Right atrium auricular region (tissue), 2 donors: ENCODE measurements at regions not wholly inside any gene's neighbourhood (a gene's known extent, or its start where the extent isn't known, plus 50 kb on each side); places are given as distances from the start of the nearest gene placed in this dataset.

Experiments used
- DNase-seq: peaks from one replicate; pipeline ENCODE4 v3.0.0-alpha.2; 2019; ENCODE audit warnings: low spot score
- H3K27ac ChIP-seq, 2 donors: fragments of 200-600 bp; sonication (generic); 1 replicate in 1 of 2; 2 replicates in 1 of 2; pipeline ENCODE4 v1.5.1; 2016 to 2019
- H3K27me3 ChIP-seq, 2 donors: fragments of 200-600 bp; sonication (generic); one replicate each; pipeline versions ENCODE4 v1.5.1 to v1.6.0; 2017 to 2019
- H3K36me3 ChIP-seq: fragments of 200-600 bp; sonication (generic); one replicate; pipeline ENCODE4 v1.5.1; 2016
- H3K4me1 ChIP-seq, 2 donors: fragments of 200-600 bp; sonication (generic); one replicate each; pipeline versions ENCODE4 v1.5.1 to v1.6.0; 2017 to 2019
- H3K4me3 ChIP-seq, 2 donors: fragments of 200-600 bp; sonication (generic); 1 replicate in 1 of 2; 2 replicates in 1 of 2; pipeline ENCODE4 v1.5.1; 2017 to 2019; ENCODE audit warnings: mild to moderate bottlenecking in 1 of 2, moderate library complexity in 1 of 2
- H3K9me3 ChIP-seq, 2 donors: fragments of 200-600 bp; sonication (generic); one replicate each; pipeline ENCODE4 v1.5.1; 2019
- CTCF ChIP-seq, 2 donors: fragments of 200-600 bp; sonication (generic); IDR thresholded peaks; one replicate each; pipeline ENCODE4 v1.5.1; 2019; ENCODE audit warnings: antibody characterized with exemption in 2 of 2

GRCh38 chr10:31152421-31153135, 120.9 kb upstream of the ZNF438 start:
- DNase-seq: no peak
- TF ChIP-seq CTCF (IDR thresholded peaks at IDR 0.05): no peak
- no peaks in the 10 kb centered on the region for H3K9me3 ChIP-seq
- H3K36me3 ChIP-seq: no peaks in the 10 kb centered on the region
- no peak overlapping the region for H3K4me3 ChIP-seq
- peaks cover 0 to 22% of the 10 kb centered on the region in 2 donors for H3K4me1 ChIP-seq
- H3K27ac ChIP-seq: peak overlapping the region in 1 of 2 donors; percentile 16
- no peaks in the 10 kb centered on the region for H3K27me3 ChIP-seq

GRCh38 chr10:31153161-31153560, 121.5 kb upstream of the ZNF438 start:
- no peak for DNase-seq
- no peaks in the 10 kb centered on the region for H3K9me3 ChIP-seq
- peaks cover 0 to 28% of the 10 kb centered on the region in 2 donors for H3K4me1 ChIP-seq
- H3K36me3 ChIP-seq: no peaks in the 10 kb centered on the region
- no peak for TF ChIP-seq CTCF (IDR thresholded peaks at IDR 0.05)
- no peak overlapping the region for H3K4me3 ChIP-seq
- peak overlapping the region in 1 of 2 donors; percentile 16 for H3K27ac ChIP-seq
- no peaks in the 10 kb centered on the region for H3K27me3 ChIP-seq

GRCh38 chr10:31153692-31154091, 122.0 kb upstream of the ZNF438 start:
- no peak overlapping the region for H3K27ac ChIP-seq
- TF ChIP-seq CTCF (IDR thresholded peaks at IDR 0.05): no peak
- H3K36me3 ChIP-seq: no peaks in the 10 kb centered on the region
- no peak overlapping the region for H3K4me3 ChIP-seq
- H3K27me3 ChIP-seq: no peaks in the 10 kb centered on the region
- no peaks in the 10 kb centered on the region for H3K9me3 ChIP-seq
- no peak for DNase-seq
- H3K4me1 ChIP-seq: peaks cover 0 to 30% of the 10 kb centered on the region in 2 donors

- H3K36me3 ChIP-seq: no peaks in the 10 kb centered on the region
- no peak overlapping the region for H3K27ac ChIP-seq
- no peaks in the 10 kb centered on the region for H3K27me3 ChIP-seq
- TF ChIP-seq CTCF (IDR thresholded peaks at IDR 0.05): no peak
- no peak overlapping the region for H3K4me3 ChIP-seq
- DNase-seq: no peak
- H3K4me1 ChIP-seq: peaks cover 0 to 30% of the 10 kb centered on the region in 2 donors
- no peaks in the 10 kb centered on the region for H3K9me3 ChIP-seq
Observed at GRCh38 chr10:31154996-31155395, 123.3 kb upstream of the ZNF438 start.

- Histone ChIP-seq H3K27ac (peak overlapping the region; percentile 63 to 66), H3K4me1 (peaks cover 0 to 27% of the 10 kb centered on the region in 2 donors), H3K27me3 (no peaks in the 10 kb centered on the region), H3K9me3 (no peaks in the 10 kb centered on the region), H3K36me3 (no peaks in the 10 kb centered on the region), H3K4me3 (no peak overlapping the region)
- peak; percentile 79 for DNase-seq
- no peak for TF ChIP-seq CTCF (IDR thresholded peaks at IDR 0.05)
Observed at GRCh38 chr10:31157123-31158010, 125.7 kb upstream of the ZNF438 start.
